ENCODE measurements at regions not wholly inside any gene's neighbourhood (a gene's known extent, or its start where the extent isn't known, plus 50 kb on each side); places are given as distances from the start of the nearest gene placed in this dataset.

- H3K4me3 ChIP-seq (ENCODE audit: low read length), result no peak overlapping the region
- DNase-seq (ENCODE audit: low read depth), result no peak
- TF ChIP-seq, protein P1, sequence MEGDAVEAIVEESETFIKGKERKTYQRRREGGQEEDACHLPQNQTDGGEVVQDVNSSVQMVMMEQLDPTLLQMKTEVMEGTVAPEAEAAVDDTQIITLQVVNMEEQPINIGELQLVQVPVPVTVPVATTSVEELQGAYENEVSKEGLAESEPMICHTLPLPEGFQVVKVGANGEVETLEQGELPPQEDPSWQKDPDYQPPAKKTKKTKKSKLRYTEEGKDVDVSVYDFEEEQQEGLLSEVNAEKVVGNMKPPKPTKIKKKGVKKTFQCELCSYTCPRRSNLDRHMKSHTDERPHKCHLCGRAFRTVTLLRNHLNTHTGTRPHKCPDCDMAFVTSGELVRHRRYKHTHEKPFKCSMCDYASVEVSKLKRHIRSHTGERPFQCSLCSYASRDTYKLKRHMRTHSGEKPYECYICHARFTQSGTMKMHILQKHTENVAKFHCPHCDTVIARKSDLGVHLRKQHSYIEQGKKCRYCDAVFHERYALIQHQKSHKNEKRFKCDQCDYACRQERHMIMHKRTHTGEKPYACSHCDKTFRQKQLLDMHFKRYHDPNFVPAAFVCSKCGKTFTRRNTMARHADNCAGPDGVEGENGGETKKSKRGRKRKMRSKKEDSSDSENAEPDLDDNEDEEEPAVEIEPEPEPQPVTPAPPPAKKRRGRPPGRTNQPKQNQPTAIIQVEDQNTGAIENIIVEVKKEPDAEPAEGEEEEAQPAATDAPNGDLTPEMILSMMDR (IDR thresholded peaks at IDR 0.05; ENCODE audit: insufficient read depth, low read depth, low read length, missing control alignments), result no peak
These were observed 1667.8 kb downstream of the PCDH9 start for GRCh38 chr13:65562305-65562704.

DNA sequence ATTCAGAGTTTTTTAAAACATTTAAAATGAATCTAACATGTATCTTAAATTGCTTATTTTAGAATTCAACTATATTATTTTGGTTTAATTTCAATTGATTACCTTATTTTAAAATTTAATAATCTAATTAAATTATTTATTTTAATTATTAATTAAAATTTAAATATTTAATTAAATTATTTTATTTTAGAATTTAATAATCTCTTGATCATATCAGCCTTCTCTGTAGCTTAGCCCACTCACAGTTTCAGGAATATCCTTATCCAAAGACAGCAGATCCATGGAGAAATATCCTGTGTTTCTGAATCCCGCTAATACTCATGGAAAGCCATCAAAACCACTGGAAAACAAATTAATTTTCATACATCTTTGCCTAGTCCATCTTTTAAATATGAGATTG, 1669.2 kb downstream of the PCDH9 start:
- no peak for DNase-seq (ENCODE audit: low read depth)
- TF ChIP-seq, protein P1 (IDR thresholded peaks at IDR 0.05; ENCODE audit: insufficient read depth, low read depth, low read length, missing control alignments), result no peak
- no peak overlapping the region for H3K4me3 ChIP-seq (ENCODE audit: low read length)

GRCh38 chr13:65555962-65556361, 1674.2 kb downstream of the PCDH9 start:
- TF ChIP-seq, protein P1 (IDR thresholded peaks at IDR 0.05; ENCODE audit: insufficient read depth, low read depth, low read length, missing control alignments), result no peak
- H3K4me3 ChIP-seq (ENCODE audit: low read length), result no peak overlapping the region
- DNase-seq (ENCODE audit: low read depth), result no peak

GRCh38 chr13:65553096-65553727, 1676.9 kb downstream of the PCDH9 start:
- H3K4me3 ChIP-seq (ENCODE audit: low read length), result no peak overlapping the region
- DNase-seq (ENCODE audit: low read depth), result no peak
- TF ChIP-seq, protein P1 (IDR thresholded peaks at IDR 0.05; ENCODE audit: insufficient read depth, low read depth, low read length, missing control alignments), result no peak

DNA sequence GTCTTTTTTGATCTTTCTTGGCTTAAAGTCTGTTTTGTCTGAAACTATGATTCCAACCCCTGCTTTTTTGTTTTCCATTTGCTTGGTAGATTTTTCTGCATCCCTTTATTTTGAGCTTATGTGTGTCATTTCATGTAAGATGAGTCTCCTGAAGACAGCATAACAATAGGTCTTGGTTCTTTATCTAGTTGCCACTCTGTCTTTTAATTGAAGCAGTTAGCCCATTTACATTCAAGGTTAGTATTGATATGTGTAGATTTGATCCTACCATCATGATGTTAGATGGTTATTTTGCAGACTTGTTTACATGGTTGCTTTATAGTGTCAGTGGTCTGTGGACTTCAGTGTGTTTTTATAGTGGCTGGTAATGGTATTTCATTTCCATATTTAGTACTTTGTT, 1678.9 kb downstream of the PCDH9 start:
- no peak for DNase-seq (ENCODE audit: low read depth)
- TF ChIP-seq, protein P1 (IDR thresholded peaks at IDR 0.05; ENCODE audit: insufficient read depth, low read depth, low read length, missing control alignments), result no peak
- no peak overlapping the region for H3K4me3 ChIP-seq (ENCODE audit: low read length)

- DNase-seq (ENCODE audit: low read depth), result peak; percentile 27
- no peak overlapping the region for H3K4me3 ChIP-seq (ENCODE audit: low read length)
- TF ChIP-seq, protein P1 (IDR thresholded peaks at IDR 0.05; ENCODE audit: insufficient read depth, low read depth, low read length, missing control alignments), result no peak
These were observed 1690.0 kb downstream of the PCDH9 start for GRCh38 chr13:65540175-65540574.

- TF ChIP-seq, protein P1 (IDR thresholded peaks at IDR 0.05; ENCODE audit: insufficient read depth, low read depth, low read length, missing control alignments), result no peak
- H3K4me3 ChIP-seq (ENCODE audit: low read length), result no peak overlapping the region
- DNase-seq (ENCODE audit: low read depth), result no peak
These were observed 1694.8 kb downstream of the PCDH9 start for GRCh38 chr13:65535370-65535769.

Measured in epithelial cell of esophagus (primary cell).